GDM1 (cell line): ENCODE measurements at regions not wholly inside any gene's neighbourhood (a gene's known extent, or its start where the extent isn't known, plus 50 kb on each side); places are given as distances from the start of the nearest gene placed in this dataset.

Experiments used
- DNase-seq: peaks from one replicate; lab custom pipeline; 2025; lab: John Stamatoyannopoulos, UW

- DNase-seq = no peak
Measured at GRCh38 chr4:115938764-115939443, 825.5 kb upstream of the NDST4 start.

- no peak for DNase-seq
Measured at GRCh38 chr4:115929373-115929772, 816.0 kb upstream of the NDST4 start.

- no peak for DNase-seq
Measured at GRCh38 chr4:115927382-115927781, 814.0 kb upstream of the NDST4 start.

- no peak for DNase-seq
Measured at GRCh38 chr4:115923152-115923551, 809.7 kb upstream of the NDST4 start.

GRCh38 chr4:115920637-115921036 lies 807.2 kb upstream of the NDST4 start:
- DNase-seq = no peak

- DNase-seq = no peak
Measured at GRCh38 chr4:115918149-115918548, 804.7 kb upstream of the NDST4 start.

- DNase-seq = no peak
Measured at GRCh38 chr4:115906428-115906827, 793.0 kb upstream of the NDST4 start.

- peak; percentile 77 for DNase-seq
Measured at GRCh38 chr4:115883847-115884246, 770.4 kb upstream of the NDST4 start.

- DNase-seq = no peak
Measured at GRCh38 chr4:115883231-115883630, 769.8 kb upstream of the NDST4 start.

- no peak for DNase-seq
Measured at GRCh38 chr4:115873048-115873447, 759.6 kb upstream of the NDST4 start.

- DNase-seq = no peak
Measured at GRCh38 chr4:115871596-115871995, 758.2 kb upstream of the NDST4 start.

GRCh38 chr4:115866364-115866896 lies 753.0 kb upstream of the NDST4 start:
- DNase-seq = no peak

- no peak for DNase-seq
Measured at GRCh38 chr4:115865736-115866135, 752.3 kb upstream of the NDST4 start.

- no peak for DNase-seq
Measured at GRCh38 chr4:115852767-115853091, 739.3 kb upstream of the NDST4 start.

GRCh38 chr4:115851918-115852766 lies 738.7 kb upstream of the NDST4 start:
- DNase-seq = peak; percentile 33

GRCh38 chr4:115850799-115851509 lies 737.5 kb upstream of the NDST4 start:
- DNase-seq = no peak

GRCh38 chr4:115844180-115844579 lies 730.8 kb upstream of the NDST4 start:
- no peak for DNase-seq

GRCh38 chr4:115841871-115842270 lies 728.5 kb upstream of the NDST4 start:
- no peak for DNase-seq

GRCh38 chr4:115834441-115834840 lies 721.0 kb upstream of the NDST4 start:
- no peak for DNase-seq

- DNase-seq = no peak
Measured at GRCh38 chr4:115824630-115825029, 711.2 kb upstream of the NDST4 start.

GRCh38 chr4:115803825-115804224 lies 690.4 kb upstream of the NDST4 start:
- no peak for DNase-seq

GRCh38 chr4:115790812-115791211 lies 677.4 kb upstream of the NDST4 start:
- no peak for DNase-seq
